Smooth muscle cell (in vitro differentiated cells): ENCODE measurements at regions not wholly inside any gene's neighbourhood (a gene's known extent, or its start where the extent isn't known, plus 50 kb on each side); places are given as distances from the start of the nearest gene placed in this dataset.

Source experiments
- DNase-seq: peaks from one replicate; lab custom pipeline; 2025; ENCODE audit not compliant: unreplicated experiment; lab: John Stamatoyannopoulos, UW
- H2AFZ ChIP-seq: fragments of 200-600 bp; sonication (generic); 2 replicates; pipeline ENCODE4 v1.6.0; 2016; ENCODE audit warnings: antibody characterized with exemption, low read depth, mild to moderate bottlenecking
- H3F3A ChIP-seq: fragments of 200-600 bp; sonication (generic); 2 replicates; pipeline ENCODE4 v1.6.0; 2017; ENCODE audit warnings: antibody characterized with exemption, low read depth
- H3K27ac ChIP-seq: fragments of 200-600 bp; sonication (generic); 2 replicates; pipeline ENCODE4 v1.5.1; 2016; ENCODE audit warnings: low read depth, mild to moderate bottlenecking
- H3K27me3 ChIP-seq: fragments of 200-600 bp; sonication (generic); 2 replicates; pipeline ENCODE4 v1.6.1; 2016; ENCODE audit warnings: low read depth, mild to moderate bottlenecking
- H3K36me3 ChIP-seq: fragments of 200-600 bp; sonication (generic); 2 replicates; pipeline ENCODE4 v1.5.1; 2016; ENCODE audit warnings: low read depth
- H3K4me1 ChIP-seq: fragments of 200-600 bp; sonication (generic); 2 replicates; pipeline ENCODE4 v1.5.1; 2016; ENCODE audit warnings: low read depth
- H3K4me2 ChIP-seq: fragments of 200-600 bp; sonication (generic); 2 replicates; pipeline ENCODE4 v1.6.0; 2016; ENCODE audit warnings: mild to moderate bottlenecking
- H3K4me3 ChIP-seq: fragments of 200-600 bp; sonication (generic); 2 replicates; pipeline ENCODE4 v1.5.1; 2016; ENCODE audit warnings: mild to moderate bottlenecking
- H3K79me2 ChIP-seq: fragments of 200-600 bp; sonication (generic); 2 replicates; pipeline ENCODE4 v1.6.0; 2016; ENCODE audit warnings: low read depth, mild to moderate bottlenecking
- H3K9ac ChIP-seq: fragments of 200-600 bp; sonication (generic); 2 replicates; pipeline ENCODE4 v1.6.0; 2016; ENCODE audit warnings: low read depth
- H3K9me3 ChIP-seq: fragments of 200-600 bp; sonication (generic); replicated peaks from 2 replicates; pipeline ENCODE4 v1.5.1; 2016; ENCODE audit warnings: low read depth
- H4K20me1 ChIP-seq: fragments of 200-600 bp; sonication (generic); 2 replicates; pipeline ENCODE4 v1.6.0; 2016; ENCODE audit warnings: low read depth
- WGBS: methylation state at CpG from one replicate; pipeline ENCODE4 v1.1.7; 2016; ENCODE audit warnings: low lambda C conversion rate; 5-methylcytosine and 5-hydroxymethylcytosine counted together
- TF ChIP-seq, protein P1 (sequence below): fragments of 200-600 bp; sonication (generic); IDR thresholded peaks from 2 replicates; pipeline ENCODE4 v1.5.1; 2017; ENCODE audit warnings: borderline replicate concordance, mild to moderate bottlenecking, antibody characterized with exemption; ENCODE audit not compliant: insufficient read depth, poor library complexity, severe bottlenecking

DNA sequence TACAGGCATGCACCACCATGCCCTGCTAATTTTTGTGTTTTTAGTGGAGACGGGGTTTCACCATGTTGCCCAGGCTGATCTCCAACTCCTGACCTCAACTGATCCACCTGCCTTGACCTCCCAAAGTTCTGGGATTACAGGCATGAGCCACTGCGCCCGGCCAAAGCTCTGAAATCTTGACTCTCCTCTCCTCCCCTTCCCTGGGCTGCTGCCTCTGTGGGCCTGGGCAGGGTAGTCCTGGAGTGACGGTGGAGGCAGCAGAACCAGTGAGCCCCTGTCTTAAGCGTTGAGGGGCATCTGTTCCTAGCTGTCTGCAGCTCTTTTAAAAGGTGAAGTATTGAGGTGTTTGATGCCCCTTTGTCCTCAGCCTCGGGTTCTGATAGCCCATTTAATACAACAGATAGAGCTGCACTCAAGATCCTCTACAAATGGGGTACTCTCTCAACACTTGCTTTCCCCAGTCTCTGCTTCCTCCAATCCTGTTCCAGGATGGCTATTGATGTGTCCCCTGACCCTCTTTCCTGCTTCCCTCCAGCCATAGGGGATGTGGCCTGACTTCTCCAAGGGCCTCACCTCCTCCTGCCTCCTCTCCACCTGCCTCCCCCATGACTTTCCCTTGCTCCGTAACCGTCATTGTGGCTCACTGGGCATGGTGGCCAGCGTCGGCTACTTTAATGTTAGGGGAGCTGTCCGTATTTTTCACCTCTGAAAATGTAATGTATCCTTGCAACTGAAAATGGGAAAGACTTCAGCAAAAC, 442.5 kb downstream of the GLRX3 start:
- Histone ChIP-seq H3K4me2 (no peak overlapping the region), H4K20me1 (no peaks in the 10 kb centered on the region), H3K4me3 (no peak overlapping the region), H3K27ac (no peak overlapping the region), H3F3A (no peaks in the 10 kb centered on the region), H3K4me1 (no peaks in the 10 kb centered on the region), H3K36me3 (no peaks in the 10 kb centered on the region), H3K27me3 (no peaks in the 10 kb centered on the region), H3K9ac (no peak overlapping the region), H2AFZ (no peak overlapping the region), H3K79me2 (no peaks in the 10 kb centered on the region), H3K9me3 (no peaks in the 10 kb centered on the region)
- TF ChIP-seq, protein P1, sequence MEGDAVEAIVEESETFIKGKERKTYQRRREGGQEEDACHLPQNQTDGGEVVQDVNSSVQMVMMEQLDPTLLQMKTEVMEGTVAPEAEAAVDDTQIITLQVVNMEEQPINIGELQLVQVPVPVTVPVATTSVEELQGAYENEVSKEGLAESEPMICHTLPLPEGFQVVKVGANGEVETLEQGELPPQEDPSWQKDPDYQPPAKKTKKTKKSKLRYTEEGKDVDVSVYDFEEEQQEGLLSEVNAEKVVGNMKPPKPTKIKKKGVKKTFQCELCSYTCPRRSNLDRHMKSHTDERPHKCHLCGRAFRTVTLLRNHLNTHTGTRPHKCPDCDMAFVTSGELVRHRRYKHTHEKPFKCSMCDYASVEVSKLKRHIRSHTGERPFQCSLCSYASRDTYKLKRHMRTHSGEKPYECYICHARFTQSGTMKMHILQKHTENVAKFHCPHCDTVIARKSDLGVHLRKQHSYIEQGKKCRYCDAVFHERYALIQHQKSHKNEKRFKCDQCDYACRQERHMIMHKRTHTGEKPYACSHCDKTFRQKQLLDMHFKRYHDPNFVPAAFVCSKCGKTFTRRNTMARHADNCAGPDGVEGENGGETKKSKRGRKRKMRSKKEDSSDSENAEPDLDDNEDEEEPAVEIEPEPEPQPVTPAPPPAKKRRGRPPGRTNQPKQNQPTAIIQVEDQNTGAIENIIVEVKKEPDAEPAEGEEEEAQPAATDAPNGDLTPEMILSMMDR: no peak
- WGBS: 83% methylated on average over 11 of the region's 11 CpGs
- no peak for DNase-seq

DNA sequence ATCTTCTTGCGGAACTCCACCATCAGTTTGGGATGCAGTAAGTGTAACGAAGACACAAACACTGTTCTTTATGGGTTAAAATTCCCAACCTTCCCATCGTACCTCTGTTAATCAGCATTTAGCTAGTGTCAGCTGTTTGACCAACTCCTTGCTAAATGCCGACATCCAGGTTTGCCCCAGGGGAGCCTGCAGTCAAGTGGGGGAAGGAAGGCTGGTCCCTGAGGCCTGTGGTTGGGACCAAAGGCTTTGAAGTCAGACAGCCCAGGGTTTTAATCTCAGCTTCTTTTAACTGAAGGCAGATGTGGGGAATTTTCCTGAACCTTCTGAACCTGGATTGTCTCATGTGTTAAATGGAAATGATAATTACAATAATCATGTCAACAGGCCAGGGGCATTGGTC, 443.7 kb downstream of the GLRX3 start:
- TF ChIP-seq, protein P1: no peak

DNA sequence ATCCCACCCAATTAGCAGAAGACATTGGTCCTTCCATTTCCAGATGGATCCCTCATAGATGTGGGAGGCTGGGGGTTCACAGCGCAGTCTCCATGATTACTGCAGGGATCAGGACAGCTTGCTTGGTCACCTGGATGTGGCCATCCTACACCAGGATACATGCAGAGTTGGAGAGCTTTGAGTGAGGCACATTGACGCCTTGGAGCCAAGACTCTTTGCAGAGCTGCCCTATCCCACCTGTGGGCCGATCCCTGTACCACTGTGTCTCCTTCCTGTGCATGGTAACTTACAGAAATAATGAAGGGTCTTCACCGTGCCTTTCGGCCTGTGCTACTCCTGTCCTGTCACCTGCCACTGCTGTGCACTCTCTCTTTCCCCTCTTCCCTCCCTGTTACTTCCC, 444.8 kb downstream of the GLRX3 start:
- TF ChIP-seq, protein P1: no peak
- Histone ChIP-seq H3K4me3 (no peak overlapping the region), H3K79me2 (no peaks in the 10 kb centered on the region), H4K20me1 (no peaks in the 10 kb centered on the region), H3K9ac (no peak overlapping the region), H3F3A (no peaks in the 10 kb centered on the region), H3K4me2 (no peak overlapping the region), H3K27me3 (no peaks in the 10 kb centered on the region), H3K27ac (no peak overlapping the region), H3K4me1 (no peaks in the 10 kb centered on the region), H2AFZ (no peak overlapping the region), H3K36me3 (no peaks in the 10 kb centered on the region), H3K9me3 (no peaks in the 10 kb centered on the region)
- WGBS: 89% methylated on average over 5 of the region's 5 CpGs
- DNase-seq: no peak

More for the DNA sequence above, 443.7 kb downstream of the GLRX3 start:
- no peaks in the 10 kb centered on the region for H3K36me3 ChIP-seq
- no peak for DNase-seq
- no peak overlapping the region for H3K4me2 ChIP-seq
- H3K4me1 ChIP-seq: no peaks in the 10 kb centered on the region
- 54% methylated on average over 4 of the region's 4 CpGs for WGBS
- no peak overlapping the region for H3K27ac ChIP-seq
- H3F3A ChIP-seq: no peaks in the 10 kb centered on the region
- H3K9ac ChIP-seq: no peak overlapping the region
- no peaks in the 10 kb centered on the region for H3K27me3 ChIP-seq
- H4K20me1 ChIP-seq: no peaks in the 10 kb centered on the region
- H2AFZ ChIP-seq: no peak overlapping the region
- H3K9me3 ChIP-seq: no peaks in the 10 kb centered on the region
- no peaks in the 10 kb centered on the region for H3K79me2 ChIP-seq
- no peak overlapping the region for H3K4me3 ChIP-seq

DNA sequence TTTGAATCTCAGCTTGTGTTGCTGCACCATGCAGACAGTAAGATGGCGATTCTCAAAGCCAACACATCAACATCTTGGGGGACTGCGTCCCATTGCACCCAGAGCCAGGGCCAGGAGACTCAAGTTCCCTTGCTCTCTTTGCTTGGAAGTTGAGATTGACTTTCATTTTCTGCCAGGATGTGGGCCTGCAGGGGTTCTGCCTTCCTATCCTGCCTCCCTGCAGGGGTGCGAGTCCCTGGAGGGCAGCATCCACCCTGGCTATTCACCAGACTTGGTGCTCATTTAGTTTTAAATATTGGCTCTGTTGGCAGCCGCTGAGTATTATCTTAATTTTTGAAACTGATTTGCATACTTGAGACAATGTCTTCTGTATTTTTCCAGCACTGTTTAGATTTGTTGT, 451.5 kb downstream of the GLRX3 start:
- DNase-seq: no peak
- Histone ChIP-seq H3F3A (no peaks in the 10 kb centered on the region), H3K27me3 (no peaks in the 10 kb centered on the region), H3K4me2 (no peak overlapping the region), H3K79me2 (no peaks in the 10 kb centered on the region), H4K20me1 (no peaks in the 10 kb centered on the region), H3K36me3 (no peaks in the 10 kb centered on the region), H3K9ac (no peak overlapping the region), H2AFZ (no peak overlapping the region), H3K4me3 (no peak overlapping the region), H3K9me3 (no peaks in the 10 kb centered on the region), H3K4me1 (no peaks in the 10 kb centered on the region), H3K27ac (no peak overlapping the region)
- 79% methylated on average over 4 of the region's 4 CpGs for WGBS
- TF ChIP-seq, protein P1: no peak
